Endothelial cell of hepatic sinusoid (primary cell): ENCODE measurements at regions not wholly inside any gene's neighbourhood (a gene's known extent, or its start where the extent isn't known, plus 50 kb on each side); places are given as distances from the start of the nearest gene placed in this dataset.
"Not testable (repeated sequence)": the region's sequence is repeated elsewhere in the genome, so short reads cannot be mapped to it uniquely, and the experiment has no call there.

Experiments used
- in situ Hi-C: cut with HindIII; loops from 2 replicates; pipeline ENCODE4 v1.10.0; 2017; ENCODE audit warnings: low sequenced_read_pairs

DNA sequence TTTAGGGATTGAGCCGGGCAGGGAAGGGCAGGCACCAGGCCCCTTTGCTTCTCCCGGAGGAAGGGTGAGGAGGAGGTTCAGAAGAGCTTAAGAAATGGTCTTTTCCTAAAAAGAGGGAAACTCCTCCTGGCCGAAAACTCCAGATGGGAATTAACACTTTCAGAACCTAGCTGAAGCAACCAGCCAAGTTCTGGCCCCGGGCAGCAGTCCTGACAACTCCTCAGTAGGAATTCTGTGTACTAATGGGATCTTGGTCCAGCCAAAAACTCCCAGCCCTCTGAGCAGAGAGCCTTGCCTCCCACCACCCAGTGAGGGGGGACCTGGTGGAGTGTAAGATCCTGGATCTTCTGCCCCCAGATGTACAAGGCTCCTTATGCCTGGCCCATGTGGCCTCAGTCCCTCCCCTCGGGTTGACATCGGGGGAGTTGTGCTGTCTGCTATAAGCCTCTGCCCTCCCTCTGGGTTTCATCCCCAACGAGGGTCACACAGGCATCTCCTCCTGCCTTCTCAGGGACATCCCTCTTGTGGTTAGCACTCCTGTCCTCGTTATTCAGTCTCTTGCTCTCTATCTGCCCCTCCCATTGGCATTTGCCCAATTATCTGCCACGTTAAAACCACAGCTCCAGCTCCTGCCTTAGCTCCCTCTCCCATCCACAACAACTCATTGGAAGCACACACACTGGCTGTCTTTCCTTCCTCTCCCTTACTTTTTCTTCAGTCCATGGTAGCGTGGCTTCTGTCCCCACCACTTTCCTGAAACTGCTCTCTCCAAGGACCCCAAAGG is 184.6 kb downstream of the CYP26B1 start:
- in situ Hi-C loops = no loop called here

DNA sequence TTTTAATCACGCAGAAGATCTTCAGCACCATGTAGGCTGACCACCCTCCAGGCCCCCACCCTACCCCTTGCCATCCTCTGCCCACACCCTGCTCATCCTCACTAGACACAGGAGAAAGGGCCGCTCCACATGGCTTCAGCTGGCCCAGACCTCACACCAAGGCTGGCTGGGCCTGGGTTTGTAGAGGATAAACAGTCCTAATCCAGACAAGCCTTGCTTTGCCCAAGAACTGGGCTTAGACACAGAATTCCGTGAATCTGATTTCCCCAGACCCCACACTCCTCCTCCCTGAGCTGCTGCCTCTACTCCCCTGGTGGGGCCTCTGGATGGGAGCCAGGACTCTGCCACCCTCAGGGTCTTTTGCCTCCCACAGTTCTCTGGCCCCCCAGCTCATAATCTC is 185.3 kb downstream of the CYP26B1 start:
- in situ Hi-C loops = no loop called here

DNA sequence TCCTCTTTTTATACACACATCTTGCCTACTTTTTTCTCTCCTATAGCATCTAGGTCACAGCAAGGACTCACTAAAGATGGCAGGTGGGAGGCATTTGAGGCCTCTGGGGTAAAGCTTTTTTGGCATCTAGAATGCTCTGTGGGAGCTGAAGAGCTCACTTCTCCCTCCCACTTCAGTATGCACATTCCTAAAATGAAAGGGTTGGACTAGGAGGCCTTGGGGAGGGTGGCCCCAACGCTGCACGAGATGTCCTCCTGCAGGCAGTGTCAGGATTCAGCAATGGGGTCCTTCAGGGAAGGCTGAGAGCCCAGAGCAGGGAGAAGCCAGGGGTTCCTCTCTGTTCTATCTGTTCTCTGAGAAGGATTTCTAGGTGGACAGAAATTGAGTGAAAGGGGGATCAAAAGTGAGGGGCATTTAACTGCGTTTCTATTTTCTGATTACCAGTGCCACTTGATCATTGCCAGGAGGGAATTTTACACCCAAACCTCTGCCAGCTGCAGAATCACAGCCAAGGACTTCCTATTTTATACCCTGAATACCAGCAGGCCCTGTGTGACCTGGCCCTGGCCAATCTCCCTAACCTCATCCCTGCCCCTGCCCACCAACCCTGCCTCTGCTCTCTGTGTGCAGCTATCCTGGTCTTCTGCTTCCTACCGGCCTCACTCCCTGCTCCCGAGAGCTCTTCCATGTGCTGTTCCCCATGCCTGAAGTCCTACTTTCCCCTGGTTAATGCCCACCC is 186.2 kb downstream of the CYP26B1 start:
- in situ Hi-C loops = no loop called here

DNA sequence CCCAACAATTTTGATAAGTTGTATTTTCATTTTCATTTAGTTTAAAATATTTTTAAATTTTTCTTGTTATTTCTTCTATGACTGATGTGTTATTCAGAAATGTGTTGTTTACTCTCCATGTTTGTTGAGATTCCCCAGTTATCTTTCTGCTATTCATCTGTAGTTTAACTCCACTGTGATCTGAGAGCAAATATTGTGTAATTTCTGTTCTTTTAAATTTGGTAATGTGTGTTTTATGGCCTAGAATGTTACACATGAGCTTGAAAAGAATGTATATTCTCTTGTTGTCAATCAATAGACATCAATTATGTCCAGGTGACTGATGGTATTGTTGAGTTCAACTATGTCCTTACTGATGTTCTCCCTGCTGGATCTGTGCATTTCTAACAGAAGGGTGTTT is 188.2 kb downstream of the CYP26B1 start:
- in situ Hi-C loops = no loop called here

DNA sequence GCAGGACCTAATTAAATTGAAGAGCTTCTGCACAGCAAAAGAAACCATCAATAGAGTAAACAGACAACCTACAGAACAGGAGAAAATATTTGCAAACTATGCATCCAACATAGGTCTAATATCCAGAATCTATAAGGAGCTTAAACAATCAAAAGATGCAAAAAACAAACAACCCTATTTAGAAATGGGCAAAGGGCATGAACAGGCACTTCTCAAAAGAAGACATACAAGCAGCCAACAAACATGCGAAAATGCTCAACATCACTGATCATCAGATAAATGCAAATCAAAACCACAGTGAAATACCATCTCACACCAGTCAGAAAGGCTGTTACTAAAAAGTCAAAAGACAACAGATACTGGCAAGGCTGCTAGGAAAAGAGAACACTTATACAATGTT is 189.2 kb downstream of the CYP26B1 start:
- in situ Hi-C loops = not testable (repeated sequence)

DNA sequence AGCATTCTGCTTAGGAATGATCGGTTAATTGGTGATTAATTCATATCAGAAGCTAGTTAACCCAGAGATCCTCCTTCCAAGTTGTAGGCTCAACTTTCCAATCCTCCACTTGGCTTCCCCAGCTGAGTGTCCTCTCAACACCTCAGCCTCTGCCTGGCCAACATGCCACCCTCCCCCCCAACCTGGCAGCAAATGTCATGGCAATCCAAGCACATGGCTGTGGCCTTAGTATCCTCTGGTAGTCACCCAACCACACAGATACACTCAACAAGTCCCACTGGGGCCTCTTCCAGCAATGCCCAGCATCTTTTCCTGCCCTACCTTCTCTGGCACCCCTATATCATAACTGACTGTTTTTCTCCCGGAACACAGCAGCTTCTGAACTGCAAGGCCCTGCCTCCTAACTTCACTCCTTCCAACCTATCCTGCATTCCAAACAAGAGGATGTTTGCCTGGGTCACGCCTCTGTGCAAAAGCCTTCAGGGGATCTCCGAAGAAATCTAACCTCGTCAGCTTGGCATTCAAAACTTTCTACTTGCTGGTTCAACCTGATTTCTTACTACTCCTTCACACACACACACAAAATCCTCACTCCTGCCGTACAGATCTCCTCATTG is 195.0 kb downstream of the CYP26B1 start:
- in situ Hi-C loops = no loop called here

DNA sequence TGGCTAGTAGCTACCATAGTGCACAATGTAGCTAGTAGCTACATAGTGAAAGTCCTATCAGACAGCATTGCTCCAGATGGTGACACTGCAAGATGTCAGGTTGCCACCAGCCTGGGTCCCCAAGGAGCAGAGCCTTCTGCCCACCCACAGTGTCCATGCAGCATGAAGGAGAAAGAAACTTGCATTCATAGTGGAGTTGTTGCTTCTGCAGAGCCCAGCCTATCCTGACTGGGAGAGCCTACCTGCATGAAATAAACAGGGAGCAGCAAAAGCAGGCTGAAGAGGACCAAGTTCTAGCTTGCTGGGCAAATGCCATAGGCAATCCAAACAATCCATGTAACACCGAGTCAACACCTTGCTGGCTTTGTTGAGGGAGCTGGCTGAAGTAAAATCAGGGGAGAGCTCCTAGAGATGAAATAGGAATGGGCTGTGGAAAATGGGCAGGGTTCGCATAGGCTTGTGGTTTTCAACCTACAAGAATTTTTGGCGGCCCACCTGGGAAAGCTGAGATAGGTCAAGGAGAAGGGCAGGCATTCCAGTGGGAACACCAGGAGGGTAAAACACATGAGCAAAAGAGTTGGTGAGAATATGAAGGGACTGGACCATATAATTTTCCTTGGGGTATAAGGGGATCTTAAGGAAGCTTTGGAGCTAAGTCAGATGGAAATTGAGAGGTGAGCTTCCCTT is 195.8 kb downstream of the CYP26B1 start:
- in situ Hi-C loops = no loop called here

DNA sequence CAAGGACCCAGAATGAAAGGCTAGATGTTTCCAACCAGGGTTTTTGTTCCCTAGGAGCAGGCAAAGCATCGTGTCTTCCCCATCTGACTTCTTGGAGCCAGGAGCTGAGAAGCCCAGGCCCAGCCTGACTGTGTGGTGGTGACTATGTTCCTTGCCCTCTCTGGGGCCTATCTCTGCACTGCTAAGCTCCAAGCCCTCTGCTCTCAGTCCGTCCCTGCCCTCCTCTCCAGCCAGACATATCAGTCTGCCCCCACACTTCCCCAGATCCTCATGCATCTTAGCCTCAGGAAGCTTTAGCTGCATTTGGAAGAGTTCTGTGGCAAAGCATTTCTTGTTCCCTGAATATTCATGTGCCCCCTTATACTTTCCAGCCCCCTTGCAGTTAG is 196.6 kb downstream of the CYP26B1 start:
- in situ Hi-C loops = no loop called here

DNA sequence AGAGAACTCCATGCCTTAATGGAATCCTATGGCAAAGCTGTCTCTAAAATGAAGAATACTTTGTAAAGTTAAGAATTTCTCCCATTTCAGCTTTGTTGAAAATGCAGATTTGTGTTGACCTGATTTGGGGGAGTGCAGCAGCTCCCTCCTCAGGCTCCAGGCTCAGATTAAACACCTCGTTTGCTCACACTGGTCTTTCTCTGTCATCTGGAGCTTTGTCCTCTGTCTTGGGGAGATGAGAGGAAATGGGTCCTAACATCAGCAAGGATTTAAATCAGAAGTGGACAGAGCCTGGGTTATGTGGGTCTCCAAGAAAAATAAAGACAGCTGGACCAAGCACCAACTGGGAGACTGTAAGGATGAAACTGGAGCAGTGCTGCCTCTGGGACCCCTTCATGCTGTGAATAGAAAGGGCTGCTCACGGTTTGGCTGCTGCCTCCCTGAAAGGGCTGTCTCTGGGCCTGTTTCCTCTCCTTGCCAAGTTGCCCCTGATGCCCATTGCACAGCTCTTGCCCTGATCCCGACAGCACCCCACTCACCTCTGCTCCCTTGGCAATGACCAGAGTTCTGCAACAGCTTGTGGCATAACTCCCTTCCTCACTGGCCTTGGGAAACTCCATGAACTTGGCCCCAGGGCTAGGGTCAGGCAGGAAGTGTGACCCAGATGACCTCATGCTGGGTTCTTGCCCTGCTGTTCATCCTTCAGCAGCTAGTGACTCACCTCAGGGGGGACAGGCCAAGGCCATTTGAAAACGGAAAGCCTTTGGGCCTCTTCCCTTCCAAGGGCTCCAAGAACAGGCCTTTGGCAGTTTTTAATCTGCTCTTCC is 197.2 kb downstream of the CYP26B1 start:
- in situ Hi-C loops = no loop called here

DNA sequence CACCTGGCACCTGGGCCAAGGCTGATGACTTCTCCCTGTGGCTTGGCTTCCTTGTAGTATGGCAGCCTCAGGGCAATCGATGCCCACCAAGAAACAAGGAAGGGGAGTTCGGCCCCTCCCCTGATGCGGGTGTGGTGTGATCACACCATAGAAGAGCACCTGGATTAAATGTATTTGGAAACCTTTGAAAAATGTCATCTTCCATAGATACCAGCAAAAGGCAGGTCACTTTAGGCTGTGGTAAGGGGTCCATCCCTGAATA is 198.2 kb downstream of the CYP26B1 start:
- in situ Hi-C loops = no loop called here

DNA sequence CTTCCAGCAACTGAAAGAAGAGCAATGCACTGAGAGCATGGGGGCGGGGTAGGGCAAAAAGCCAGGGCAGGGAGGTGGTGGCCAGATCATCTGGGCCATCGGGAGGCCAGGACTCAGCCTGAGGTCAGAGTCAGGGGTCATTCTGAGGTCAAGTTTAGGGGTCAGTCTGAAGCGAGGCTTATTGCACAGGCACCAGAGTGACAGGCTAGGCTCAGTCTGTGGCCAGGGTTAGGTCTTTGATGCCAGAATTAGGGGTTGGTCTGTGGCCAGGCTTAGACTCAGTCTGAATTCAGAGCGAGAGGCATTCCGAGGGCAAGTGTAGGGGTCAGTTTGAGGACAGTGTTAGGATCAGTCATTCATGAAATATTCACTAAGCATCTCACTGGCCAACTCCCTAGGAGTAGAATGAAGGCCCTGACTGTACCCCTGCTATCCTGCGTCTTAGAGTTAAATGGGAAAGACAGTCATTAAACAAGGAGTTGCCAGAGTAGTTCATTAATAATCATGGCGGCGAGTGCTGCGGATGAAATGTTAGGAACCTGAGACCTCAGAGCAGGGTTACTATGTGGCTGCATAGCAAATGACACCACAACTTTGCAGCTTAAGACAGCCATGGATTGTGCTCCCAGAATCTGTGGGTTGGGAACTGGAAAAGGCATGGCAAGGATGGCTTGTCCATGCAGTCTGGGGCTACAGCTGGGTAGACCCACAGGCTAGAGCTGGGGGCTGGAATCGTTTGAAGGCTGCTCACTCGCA is 198.7 kb downstream of the CYP26B1 start:
- in situ Hi-C loops = no loop called here

DNA sequence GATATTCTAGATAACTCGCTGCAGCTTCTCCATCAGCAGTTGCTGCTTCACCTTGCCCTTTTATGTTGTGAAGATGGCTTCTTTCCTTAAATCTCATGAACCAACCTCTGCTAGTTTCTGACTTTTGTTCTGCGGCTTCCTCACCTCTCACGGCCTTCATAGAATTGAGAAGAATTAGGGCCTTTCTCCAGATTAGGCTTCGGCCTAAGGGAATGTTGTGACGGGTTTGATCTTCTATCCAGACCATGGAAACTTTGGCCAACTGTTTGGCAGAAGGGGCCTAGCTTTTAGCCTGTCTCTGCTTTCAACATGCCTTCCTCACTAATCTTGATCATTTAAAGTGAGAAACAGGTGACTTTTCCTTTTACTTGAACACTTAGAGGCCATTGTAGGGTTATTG is 199.9 kb downstream of the CYP26B1 start:
- in situ Hi-C loops = no loop called here

DNA sequence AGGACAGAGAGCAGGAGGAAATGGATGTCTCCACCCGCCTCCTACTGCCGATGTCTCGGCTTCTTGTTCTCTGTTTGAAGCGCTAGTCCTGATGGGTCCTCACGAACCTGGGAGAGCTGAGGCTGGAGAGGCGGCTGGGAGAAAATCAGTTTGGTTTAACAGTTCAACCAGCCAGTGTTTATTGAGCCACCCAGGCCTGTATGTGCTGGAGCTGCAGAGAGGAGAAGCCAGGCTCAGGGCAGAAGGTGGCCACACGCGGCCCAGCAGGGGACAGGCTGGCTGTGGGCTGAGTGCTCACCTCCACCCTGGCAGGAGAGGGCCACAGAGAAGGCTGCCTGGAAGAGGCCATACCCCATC is 202.1 kb downstream of the CYP26B1 start:
- in situ Hi-C loops = no loop called here

DNA sequence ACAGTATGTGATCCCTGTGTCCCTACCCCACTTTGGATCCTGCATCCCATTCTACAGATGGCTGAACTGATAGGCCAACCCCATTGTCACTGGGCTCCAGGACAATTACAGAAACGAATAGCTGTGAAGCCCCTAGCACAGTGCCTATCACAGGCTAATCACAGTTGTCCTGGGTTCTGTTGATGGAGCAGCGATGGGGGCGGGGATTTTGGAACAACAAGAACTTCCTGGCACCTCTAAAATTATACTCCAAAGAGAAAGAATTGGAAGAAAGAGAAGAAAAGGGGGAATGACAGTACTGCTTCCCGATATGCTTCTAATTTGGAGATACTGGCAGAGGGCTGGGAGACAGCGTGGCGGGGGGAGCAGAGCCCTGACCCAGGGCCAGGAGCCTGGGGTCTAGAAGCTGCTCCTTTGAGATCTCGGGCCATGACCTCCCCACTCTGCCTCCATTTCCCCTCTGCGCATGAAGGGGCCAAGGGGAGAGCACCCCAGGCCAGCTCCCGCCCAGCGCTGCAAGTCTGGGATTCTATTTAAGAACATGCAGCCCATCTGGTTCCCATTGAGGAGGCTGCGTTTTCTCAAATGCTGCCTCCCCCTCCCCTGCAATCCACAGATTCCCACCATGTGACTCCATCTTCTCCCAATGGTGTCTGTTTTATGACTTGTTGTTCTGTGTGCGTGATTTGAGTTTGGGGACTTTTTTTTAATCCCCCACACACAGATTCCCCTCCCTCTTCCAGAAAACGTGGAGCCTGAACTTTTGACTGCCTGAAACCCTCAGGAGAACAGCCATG is 202.7 kb downstream of the CYP26B1 start:
- in situ Hi-C loops = no loop called here

DNA sequence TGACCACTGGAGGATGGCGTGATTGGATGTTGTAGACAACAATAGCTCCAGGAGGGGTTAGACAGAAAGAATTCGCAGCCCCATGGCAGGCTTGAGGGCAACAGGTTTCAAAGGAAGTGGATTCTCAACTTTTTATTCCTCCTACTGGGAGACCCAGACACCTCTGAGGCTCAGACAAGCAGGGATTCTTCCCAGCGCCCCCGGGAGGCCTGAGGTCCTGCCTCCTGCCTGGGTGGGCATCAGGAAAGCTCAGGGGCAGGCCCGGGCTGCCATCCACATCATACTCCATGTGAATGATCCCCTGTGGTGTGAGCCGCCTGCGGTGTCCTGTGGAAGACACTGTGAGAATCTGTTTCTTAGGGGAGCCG is 203.5 kb downstream of the CYP26B1 start:
- in situ Hi-C loops = no loop called here

DNA sequence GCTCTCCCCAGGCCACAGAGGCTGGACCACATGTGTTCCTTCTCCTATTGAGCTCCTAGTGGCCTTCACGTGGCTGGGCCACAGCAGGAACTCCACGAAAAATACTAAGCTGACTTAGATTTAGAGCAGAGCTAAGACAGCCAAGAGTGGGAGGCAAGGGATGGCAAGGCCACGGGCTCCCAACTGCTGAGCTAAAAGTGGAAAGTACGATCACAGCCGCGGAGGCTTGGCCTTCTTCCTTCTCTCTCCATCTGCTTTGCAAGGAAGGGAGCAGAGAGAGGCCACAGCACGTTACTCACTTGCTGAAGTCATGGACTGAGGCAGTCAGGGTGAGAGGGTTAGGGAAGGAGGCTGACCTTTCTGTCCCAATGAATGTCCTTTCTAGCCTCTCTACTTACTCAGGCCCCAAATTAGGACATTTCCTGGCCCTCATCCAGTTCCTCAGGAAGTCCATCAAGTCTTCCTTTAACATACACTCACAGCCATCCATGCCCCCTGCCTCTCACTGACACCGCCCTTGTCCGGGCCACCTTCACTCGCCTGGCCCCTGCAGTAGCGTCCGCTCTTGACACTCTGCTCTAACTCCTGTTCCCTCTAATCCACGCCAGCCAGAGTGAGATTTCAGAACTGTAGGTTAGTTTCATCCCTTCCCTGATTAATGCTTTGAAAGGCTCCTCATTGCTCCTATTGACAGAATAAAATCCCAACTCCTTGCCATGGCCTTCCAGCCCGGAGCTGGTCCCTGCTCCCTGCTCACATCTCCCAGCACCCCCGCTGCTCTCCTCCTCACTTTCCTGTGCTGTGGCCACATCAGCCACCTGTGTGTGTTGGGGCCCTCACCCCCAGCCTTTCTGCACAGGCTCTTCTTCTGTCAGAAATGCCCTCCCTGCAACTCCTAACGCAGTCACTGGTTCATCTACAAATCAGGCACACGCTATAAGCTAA is 204.2 kb downstream of the CYP26B1 start:
- in situ Hi-C loops = no loop called here

DNA sequence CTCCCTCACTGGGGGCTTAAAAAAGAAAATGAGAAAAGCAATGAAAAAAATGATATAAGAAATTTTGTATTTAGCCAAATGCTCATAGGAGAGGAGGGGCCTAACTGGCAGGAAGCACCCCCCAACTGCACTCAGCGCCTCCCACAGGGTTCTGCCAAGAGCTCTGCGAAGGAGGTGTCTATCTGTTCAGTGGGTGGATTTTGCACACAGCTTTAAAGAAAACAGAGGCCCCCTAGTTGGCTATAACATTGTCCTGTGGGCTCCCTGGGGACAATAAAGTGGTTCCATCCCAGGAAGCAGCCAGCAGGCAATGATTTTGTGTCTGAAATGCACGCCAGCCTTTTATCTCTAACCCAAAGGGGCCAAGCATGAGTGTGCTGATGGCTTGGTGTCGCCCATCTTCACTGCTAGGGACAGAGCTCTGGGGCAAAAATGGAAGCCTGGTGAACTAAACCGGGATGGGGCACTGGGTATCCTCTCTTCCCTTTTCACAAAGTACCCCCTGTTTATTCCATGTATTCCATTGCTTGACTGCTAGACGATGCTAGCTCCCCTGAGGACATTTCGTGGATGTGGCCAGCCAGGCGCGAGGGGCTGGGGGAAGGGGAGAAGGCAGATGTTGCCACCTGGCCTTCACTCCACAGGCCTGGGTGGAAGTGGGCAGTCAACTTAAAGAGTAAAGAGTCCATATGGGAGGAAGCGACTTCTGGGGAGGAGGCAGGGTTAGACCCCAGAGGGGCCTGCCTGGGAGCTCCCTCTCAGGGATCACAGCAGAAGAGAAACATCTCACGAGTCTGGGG is 205.7 kb downstream of the CYP26B1 start:
- in situ Hi-C loops = no loop called here

DNA sequence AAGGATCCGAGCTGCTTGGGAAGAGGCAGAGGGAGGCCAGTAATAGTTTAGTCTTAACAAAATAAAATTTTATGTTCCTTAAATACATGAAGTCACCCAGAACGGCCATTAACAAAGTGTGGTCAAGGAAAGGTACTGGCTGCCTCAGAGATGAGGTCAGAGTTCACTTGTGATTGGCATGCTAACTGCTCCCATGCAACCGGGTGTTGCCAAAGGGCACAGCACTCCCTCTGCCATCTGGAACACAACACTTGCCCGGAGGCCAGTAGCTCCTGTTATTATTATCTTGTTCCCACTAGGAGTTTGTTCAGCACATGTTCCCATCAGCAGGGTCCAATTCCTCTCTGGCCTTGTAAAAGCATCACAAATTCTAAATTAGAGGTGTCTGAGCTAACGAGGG is 207.0 kb downstream of the CYP26B1 start:
- in situ Hi-C loops = no loop called here
